AG04450 (cell line): ENCODE measurements at regions not wholly inside any gene's neighbourhood (a gene's known extent, or its start where the extent isn't known, plus 50 kb on each side); places are given as distances from the start of the nearest gene placed in this dataset.

Experiments
- CTCF ChIA-PET: fragments of 300-600, 350-600 bp; formaldehyde crosslinking; extraction: SDS; loops from one replicate; lab custom pipeline; 2022; ENCODE audit warnings: antibody characterized with exemption, inconsistent platforms; lab: Charles Lee
- POLR2A ChIA-PET: fragments of 350-600 bp; formaldehyde crosslinking; extraction: SDS; loops from one replicate; lab custom pipeline; 2021; ENCODE audit warnings: antibody characterized with exemption, inconsistent platforms; lab: Yijun Ruan, JAX
- DNase-seq: peaks from one replicate; pipeline ENCODE4 v3.0.0-alpha.2; 2011; ENCODE audit warnings: low read depth, low spot score
- H3K27ac ChIP-seq: one replicate; pipeline ENCODE4 v1.5.1; 2012; ENCODE audit warnings: low read depth, low read length, control low read depth
- H3K27me3 ChIP-seq: one replicate; pipeline ENCODE4 v1.6.0; 2012; ENCODE audit warnings: low read length; ENCODE audit not compliant: control insufficient read depth, insufficient read depth
- H3K4me3 ChIP-seq: 2 replicates; pipeline ENCODE4 v1.5.1; 2011; ENCODE audit warnings: mild to moderate bottlenecking, low read depth, low read length, control low read depth
- H3K9me3 ChIP-seq: 2 replicates; pipeline ENCODE4 v1.5.1; 2012; ENCODE audit warnings: low read length; ENCODE audit not compliant: control insufficient read depth, insufficient read depth
- CTCF ChIP-seq: IDR thresholded peaks from 2 replicates; pipeline ENCODE4 v1.5.1; 2011; ENCODE audit warnings: low read depth, low read length, control low read depth, inconsistent platforms

- POLR2A ChIA-PET, result no interaction called here
- no peak for DNase-seq
- H3K27ac ChIP-seq, result no peak overlapping the region
- no peaks in the 10 kb centered on the region for H3K27me3 ChIP-seq
- TF ChIP-seq CTCF, result no peak
- H3K4me3 ChIP-seq, result no peak overlapping the region
- CTCF ChIA-PET, result no interaction called here
- H3K9me3 ChIP-seq, result no peaks in the 10 kb centered on the region
Measured at GRCh38 chr13:34822650-34823049, 119.4 kb upstream of the NBEA start.

- POLR2A ChIA-PET, result no interaction called here
- no peak for TF ChIP-seq CTCF
- no peak for DNase-seq
- CTCF ChIA-PET, result no interaction called here
- Histone ChIP-seq H3K4me3 (no peak overlapping the region), H3K27ac (no peak overlapping the region), H3K27me3 (no peaks in the 10 kb centered on the region), H3K9me3 (no peaks in the 10 kb centered on the region)
Measured at GRCh38 chr13:34826432-34826831, 115.6 kb upstream of the NBEA start.

GRCh38 chr13:34833562-34834182, 108.4 kb upstream of the NBEA start:
- no peak for DNase-seq
- Histone ChIP-seq H3K27ac (no peak overlapping the region), H3K27me3 (no peaks in the 10 kb centered on the region), H3K9me3 (no peaks in the 10 kb centered on the region), H3K4me3 (no peak overlapping the region)
- POLR2A ChIA-PET, result no interaction called here
- no peak for TF ChIP-seq CTCF
- CTCF ChIA-PET, result no interaction called here

GRCh38 chr13:34842466-34842865, 99.6 kb upstream of the NBEA start:
- Histone ChIP-seq H3K27ac (no peak overlapping the region), H3K27me3 (no peaks in the 10 kb centered on the region), H3K9me3 (no peaks in the 10 kb centered on the region), H3K4me3 (no peak overlapping the region)
- no peak for DNase-seq
- CTCF ChIA-PET, result no interaction called here
- TF ChIP-seq CTCF, result no peak
- POLR2A ChIA-PET, result no interaction called here

- H3K27me3 ChIP-seq, result no peaks in the 10 kb centered on the region
- DNase-seq, result no peak
- H3K9me3 ChIP-seq, result no peaks in the 10 kb centered on the region
- TF ChIP-seq CTCF, result no peak
- ChIA-PET POLR2A (no interaction called here), CTCF (no interaction called here)
- H3K4me3 ChIP-seq, result no peak overlapping the region
- H3K27ac ChIP-seq, result no peak overlapping the region
Measured at GRCh38 chr13:34847766-34848165, 94.3 kb upstream of the NBEA start.
